ENCODE measurements at regions not wholly inside any gene's neighbourhood (a gene's known extent, or its start where the extent isn't known, plus 50 kb on each side); places are given as distances from the start of the nearest gene placed in this dataset.

- no peak for ATAC-seq (ENCODE audit: low read depth)
- H3K4me3 Mint-ChIP-seq = no peak overlapping the region
- peaks cover 2% of the 10 kb centered on the region for H3K27me3 Mint-ChIP-seq
- H3K4me1 Mint-ChIP-seq = no peaks in the 10 kb centered on the region
- DNase-seq = no peak
- POLR2A ChIA-PET = no interaction called here
- H3K36me3 Mint-ChIP-seq = no peaks in the 10 kb centered on the region
- no peaks in the 10 kb centered on the region for H3K9me3 Mint-ChIP-seq
- H3K27ac Mint-ChIP-seq = no peak overlapping the region
Observed at GRCh38 chr9:115653171-115653606, 500.4 kb upstream of the PAPPA start.

GRCh38 chr9:115657695-115658094, 495.9 kb upstream of the PAPPA start:
- Mint-ChIP-seq H3K9me3 (no peaks in the 10 kb centered on the region), H3K36me3 (no peaks in the 10 kb centered on the region), H3K4me3 (no peak overlapping the region)

GRCh38 chr9:115665519-115665918, 488.1 kb upstream of the PAPPA start:
- Mint-ChIP-seq H3K4me3 (no peak overlapping the region), H3K27me3 (peaks cover 2% of the 10 kb centered on the region), H3K36me3 (no peaks in the 10 kb centered on the region), H3K4me1 (no peaks in the 10 kb centered on the region), H3K9me3 (no peaks in the 10 kb centered on the region), H3K27ac (no peak overlapping the region)
- DNase-seq = no peak
- POLR2A ChIA-PET = no interaction called here
- no peak for ATAC-seq (ENCODE audit: low read depth)

More at GRCh38 chr9:115657695-115658094, 495.9 kb upstream of the PAPPA start:
- no peak for ATAC-seq (ENCODE audit: low read depth)
- no peak for DNase-seq
- POLR2A ChIA-PET = no interaction called here
- H3K4me1 Mint-ChIP-seq = no peaks in the 10 kb centered on the region
- peaks cover 5% of the 10 kb centered on the region for H3K27me3 Mint-ChIP-seq
- no peak overlapping the region for H3K27ac Mint-ChIP-seq

DNA sequence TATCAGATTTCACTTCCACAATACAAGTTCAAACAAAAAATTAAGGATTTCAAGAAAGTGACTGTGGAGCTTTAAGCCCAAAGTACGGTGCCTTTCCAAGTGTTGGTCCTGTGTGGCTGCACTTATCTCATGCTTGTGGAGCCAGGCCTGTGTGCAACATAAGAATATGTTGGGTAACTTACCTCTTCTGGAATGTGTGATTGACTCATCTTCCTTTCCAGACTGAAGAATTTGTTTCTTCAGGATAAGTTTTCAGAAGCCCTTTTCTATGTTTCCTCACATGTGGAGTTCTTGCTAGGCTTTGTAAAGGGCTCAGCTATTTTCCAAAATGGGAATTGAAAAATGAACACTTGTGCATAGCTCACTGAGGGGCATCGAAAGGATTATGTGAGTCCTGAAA, 485.1 kb upstream of the PAPPA start:
- Mint-ChIP-seq H3K36me3 (no peaks in the 10 kb centered on the region), H3K27me3 (peaks cover 2% of the 10 kb centered on the region), H3K27ac (no peak overlapping the region), H3K4me3 (no peak overlapping the region), H3K9me3 (no peaks in the 10 kb centered on the region), H3K4me1 (no peaks in the 10 kb centered on the region)
- ATAC-seq (ENCODE audit: low read depth) (no peak), DNase-seq (no peak)
- POLR2A ChIA-PET = no interaction called here

DNA sequence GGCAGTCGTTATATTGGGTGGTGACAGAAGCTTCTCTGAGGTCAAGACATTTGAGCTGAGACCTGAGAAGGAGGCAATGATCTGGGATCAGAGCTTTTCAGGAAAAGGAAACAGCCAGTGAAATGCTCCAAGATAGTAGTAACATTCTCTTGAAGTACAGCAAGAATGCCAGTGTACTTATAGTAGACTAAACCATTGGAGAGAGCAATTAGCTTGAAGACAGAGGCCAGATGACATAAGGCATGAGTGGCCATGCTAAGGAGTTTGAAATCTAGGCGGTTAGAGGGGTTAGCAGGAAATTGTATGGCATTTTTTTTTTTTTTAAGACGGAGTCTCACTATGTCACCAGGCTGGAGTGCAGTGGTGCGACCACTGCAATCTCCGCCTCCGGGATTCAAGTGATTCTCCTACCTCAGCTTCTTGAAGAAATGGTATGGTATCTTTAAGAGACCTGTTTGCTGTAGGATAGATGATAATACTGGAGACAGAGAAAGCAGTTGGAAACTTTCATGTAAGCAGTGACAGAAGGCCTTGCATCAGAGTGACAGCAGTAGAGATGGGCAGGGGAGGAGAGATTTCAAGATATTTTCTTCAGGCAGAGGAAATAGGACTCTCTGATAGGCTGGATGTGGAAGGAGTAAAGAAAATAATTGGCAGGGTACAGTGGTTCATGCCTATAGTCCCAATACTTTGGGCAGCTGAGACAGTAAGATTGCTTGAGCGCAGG, 482.2 kb upstream of the PAPPA start:
- POLR2A ChIA-PET = no interaction called here
- ATAC-seq (ENCODE audit: low read depth) = no peak
- Mint-ChIP-seq H3K9me3 (no peaks in the 10 kb centered on the region), H3K4me1 (no peaks in the 10 kb centered on the region), H3K27me3 (no peaks in the 10 kb centered on the region), H3K36me3 (no peaks in the 10 kb centered on the region), H3K4me3 (no peak overlapping the region), H3K27ac (no peak overlapping the region)
- DNase-seq = no peak

GRCh38 chr9:115671963-115672305, 481.7 kb upstream of the PAPPA start:
- no peak overlapping the region for H3K27ac Mint-ChIP-seq

DNA sequence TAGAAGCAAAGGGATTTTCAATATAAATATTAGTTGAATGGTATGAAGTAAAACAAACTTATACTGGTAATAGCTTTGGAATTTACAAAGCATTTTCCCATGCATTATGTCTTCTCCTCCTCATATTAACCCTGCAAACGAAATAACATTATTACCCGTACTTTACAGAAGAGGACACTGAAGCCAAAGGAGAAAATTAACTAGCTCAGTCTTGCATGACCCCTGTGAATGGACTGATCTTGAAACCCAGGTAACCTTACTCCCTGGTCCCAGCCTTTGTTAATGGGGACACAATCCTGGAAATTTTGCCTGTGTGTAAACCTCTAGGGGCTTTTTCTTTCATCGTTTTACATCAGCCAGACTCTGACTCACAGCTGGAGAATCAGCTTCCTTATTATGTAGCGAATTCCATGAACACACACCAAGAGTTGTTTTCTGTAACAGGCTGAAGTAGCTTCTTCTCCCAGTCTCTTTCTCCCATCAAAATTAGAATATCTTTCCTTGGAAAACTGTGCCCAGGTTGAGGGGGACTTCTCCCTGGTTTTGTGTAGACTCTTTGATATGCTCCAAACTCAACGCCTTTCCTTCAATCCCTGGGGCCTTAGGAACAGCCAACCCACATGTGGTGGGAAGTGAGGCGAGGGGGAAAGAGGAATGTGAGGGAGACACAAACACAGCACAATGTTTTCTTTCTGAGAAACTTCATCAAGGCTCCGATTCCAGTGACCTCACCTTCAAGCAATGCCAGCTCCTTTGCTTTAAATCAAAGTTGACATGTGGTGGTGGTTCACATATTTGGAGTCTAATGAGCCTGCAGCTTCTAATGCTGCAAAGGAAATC, 480.9 kb upstream of the PAPPA start:
- no peaks in the 10 kb centered on the region for H3K27me3 Mint-ChIP-seq
- POLR2A ChIA-PET = no interaction called here
- H3K36me3 Mint-ChIP-seq = no peaks in the 10 kb centered on the region
- no peak overlapping the region for H3K27ac Mint-ChIP-seq
- no peak overlapping the region for H3K4me3 Mint-ChIP-seq
- ATAC-seq (ENCODE audit: low read depth) (no peak), DNase-seq (no peak)
- H3K9me3 Mint-ChIP-seq = no peaks in the 10 kb centered on the region
- no peaks in the 10 kb centered on the region for H3K4me1 Mint-ChIP-seq

More at GRCh38 chr9:115671963-115672305, 481.7 kb upstream of the PAPPA start:
- POLR2A ChIA-PET = no interaction called here
- H3K36me3 Mint-ChIP-seq = no peaks in the 10 kb centered on the region
- no peaks in the 10 kb centered on the region for H3K9me3 Mint-ChIP-seq
- H3K27me3 Mint-ChIP-seq = no peaks in the 10 kb centered on the region
- ATAC-seq (ENCODE audit: low read depth) (no peak), DNase-seq (no peak)
- H3K4me1 Mint-ChIP-seq = no peaks in the 10 kb centered on the region
- H3K4me3 Mint-ChIP-seq = no peak overlapping the region

DNA sequence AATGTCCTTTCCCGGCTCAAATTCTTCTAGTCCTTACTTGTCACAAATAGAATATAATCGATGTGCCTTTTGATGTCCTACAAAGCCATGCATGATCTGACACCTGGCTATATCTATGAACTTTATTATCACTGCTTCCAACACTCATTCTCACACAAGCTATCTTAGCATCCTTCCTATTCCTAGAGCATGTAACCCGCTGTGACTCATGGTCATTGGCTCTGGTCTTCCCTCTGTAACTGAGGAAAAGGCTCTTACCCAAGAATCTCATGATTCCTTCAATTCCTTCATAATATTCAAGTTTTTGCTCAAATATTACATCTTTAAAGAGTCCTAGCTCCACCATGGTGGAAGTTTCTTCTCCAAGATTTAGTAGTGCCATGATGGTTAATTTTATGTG, 480.0 kb upstream of the PAPPA start:
- H3K4me3 Mint-ChIP-seq = no peak overlapping the region
- no peak for ATAC-seq (ENCODE audit: low read depth)
- POLR2A ChIA-PET = no interaction called here

GRCh38 chr9:115674091-115674490, 479.5 kb upstream of the PAPPA start:
- Mint-ChIP-seq H3K4me1 (no peaks in the 10 kb centered on the region), H3K4me3 (no peak overlapping the region), H3K27me3 (no peaks in the 10 kb centered on the region), H3K36me3 (no peaks in the 10 kb centered on the region), H3K9me3 (no peaks in the 10 kb centered on the region), H3K27ac (no peak overlapping the region)
- POLR2A ChIA-PET = no interaction called here
- ATAC-seq (ENCODE audit: low read depth) (no peak), DNase-seq (no peak)

More for the DNA sequence above, 480.0 kb upstream of the PAPPA start:
- Mint-ChIP-seq H3K27ac (no peak overlapping the region), H3K9me3 (no peaks in the 10 kb centered on the region), H3K27me3 (no peaks in the 10 kb centered on the region), H3K4me1 (no peaks in the 10 kb centered on the region), H3K36me3 (no peaks in the 10 kb centered on the region)
- no peak for DNase-seq

- DNase-seq (no peak), ATAC-seq (ENCODE audit: low read depth) (no peak)
- no peaks in the 10 kb centered on the region for H3K9me3 Mint-ChIP-seq
- no peaks in the 10 kb centered on the region for H3K4me1 Mint-ChIP-seq
- H3K4me3 Mint-ChIP-seq = no peak overlapping the region
- no peak overlapping the region for H3K27ac Mint-ChIP-seq
- POLR2A ChIA-PET = no interaction called here
- H3K36me3 Mint-ChIP-seq = no peaks in the 10 kb centered on the region
- no peaks in the 10 kb centered on the region for H3K27me3 Mint-ChIP-seq
Observed at GRCh38 chr9:115675834-115676233, 477.8 kb upstream of the PAPPA start.

- peaks cover 1% of the 10 kb centered on the region for H3K9me3 Mint-ChIP-seq
- H3K4me1 Mint-ChIP-seq = no peaks in the 10 kb centered on the region
- no peaks in the 10 kb centered on the region for H3K36me3 Mint-ChIP-seq
- no peak overlapping the region for H3K27ac Mint-ChIP-seq
- no peak overlapping the region for H3K4me3 Mint-ChIP-seq
- no peak for DNase-seq
- ATAC-seq (ENCODE audit: low read depth) = no peak
- POLR2A ChIA-PET = no interaction called here
- H3K27me3 Mint-ChIP-seq = no peaks in the 10 kb centered on the region
Observed at GRCh38 chr9:115680231-115680630, 473.4 kb upstream of the PAPPA start.

- Mint-ChIP-seq H3K27me3 (no peaks in the 10 kb centered on the region), H3K4me1 (no peaks in the 10 kb centered on the region), H3K36me3 (no peaks in the 10 kb centered on the region), H3K27ac (no peak overlapping the region), H3K9me3 (peaks cover 1% of the 10 kb centered on the region), H3K4me3 (no peak overlapping the region)
- DNase-seq (no peak), ATAC-seq (ENCODE audit: low read depth) (no peak)
- POLR2A ChIA-PET = no interaction called here
Observed at GRCh38 chr9:115681585-115681984, 472.0 kb upstream of the PAPPA start.

GRCh38 chr9:115686069-115686468, 467.5 kb upstream of the PAPPA start:
- no peak for DNase-seq
- POLR2A ChIA-PET = no interaction called here
- ATAC-seq (ENCODE audit: low read depth) = no peak
- Mint-ChIP-seq H3K36me3 (no peaks in the 10 kb centered on the region), H3K27ac (no peak overlapping the region), H3K4me1 (no peaks in the 10 kb centered on the region), H3K4me3 (no peak overlapping the region), H3K27me3 (no peaks in the 10 kb centered on the region), H3K9me3 (peaks cover 1% of the 10 kb centered on the region)

GRCh38 chr9:115687356-115687755, 466.2 kb upstream of the PAPPA start:
- Mint-ChIP-seq H3K4me1 (no peaks in the 10 kb centered on the region), H3K27ac (no peak overlapping the region), H3K4me3 (no peak overlapping the region), H3K27me3 (no peaks in the 10 kb centered on the region), H3K36me3 (no peaks in the 10 kb centered on the region), H3K9me3 (peaks cover 1% of the 10 kb centered on the region)
- POLR2A ChIA-PET = no interaction called here
- no peak for DNase-seq
- ATAC-seq (ENCODE audit: low read depth) = no peak
